GM21576 (cell line): ENCODE measurements at regions not wholly inside any gene's neighbourhood (a gene's known extent, or its start where the extent isn't known, plus 50 kb on each side); places are given as distances from the start of the nearest gene placed in this dataset.
"Not testable (repeated sequence)": the region's sequence is repeated elsewhere in the genome, so short reads cannot be mapped to it uniquely, and the experiment has no call there.

Experiments
- ATAC-seq: cut with Tn5 transposase; IDR thresholded peaks from one replicate; pipeline ENCODE4 v1.9.1; 2021; ENCODE audit warnings: mild to moderate bottlenecking, moderate library complexity; ENCODE audit not compliant: unreplicated experiment

- no peak for ATAC-seq
Observed at GRCh38 chr1:96865731-96866685, 144.4 kb downstream of the PTBP2 start.

DNA sequence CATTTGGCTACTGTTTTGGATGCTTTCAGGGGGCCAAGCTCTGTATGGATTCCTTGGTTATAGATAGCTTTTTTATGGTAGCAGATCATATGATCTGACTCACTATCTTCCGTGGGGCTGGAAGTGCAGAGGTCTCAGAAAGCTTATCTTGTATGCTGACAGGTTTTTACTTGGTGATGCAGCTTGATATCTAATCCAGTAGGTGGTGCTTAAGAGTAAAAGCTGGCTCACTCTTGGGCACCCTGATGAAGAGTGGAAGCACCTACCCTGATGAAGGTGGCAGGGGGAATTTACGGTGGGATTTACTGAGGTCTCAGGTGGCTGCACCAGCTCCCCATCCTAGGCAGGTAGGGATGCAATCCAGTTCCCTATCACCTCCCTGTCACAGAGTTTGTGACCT lies 151.2 kb downstream of the PTBP2 start:
- no peak for ATAC-seq

DNA sequence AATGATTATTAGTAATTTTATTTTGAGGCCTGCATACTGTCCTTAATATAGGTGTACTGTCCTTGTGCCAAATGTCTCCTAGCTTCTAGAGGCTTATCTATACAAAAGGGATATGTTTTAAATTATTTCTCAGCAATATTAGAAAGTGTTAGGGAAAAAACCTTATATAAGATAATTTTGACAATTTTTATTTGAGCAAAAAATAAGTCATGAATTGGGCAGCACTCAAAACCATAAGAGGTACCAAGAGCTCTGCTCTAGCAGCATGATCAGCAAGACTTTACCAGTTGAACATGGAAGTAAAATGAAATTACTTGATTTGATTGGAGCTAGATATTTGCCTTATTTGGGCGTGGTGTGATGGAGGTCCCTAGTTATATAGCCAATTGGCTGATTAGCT lies 157.1 kb downstream of the PTBP2 start:
- ATAC-seq = no peak

DNA sequence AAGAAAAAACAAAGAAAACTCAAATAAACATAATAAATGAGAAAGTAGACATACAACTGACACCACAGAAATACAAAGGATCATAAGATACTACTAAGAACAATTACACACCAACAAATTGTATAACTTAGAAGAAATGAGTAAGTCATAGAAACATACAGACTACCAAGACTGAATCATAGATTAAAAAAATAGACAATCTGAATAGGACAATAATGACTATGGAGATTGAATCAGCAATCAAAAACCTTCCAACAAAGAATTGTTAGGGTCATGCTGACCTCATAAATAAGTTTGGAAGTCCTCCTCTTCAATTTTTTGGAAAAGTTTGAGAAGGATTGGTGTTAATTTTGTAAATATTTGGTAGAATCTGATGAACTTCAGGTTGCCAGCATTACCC lies 159.0 kb downstream of the PTBP2 start:
- ATAC-seq = no peak

- ATAC-seq = no peak
Observed at GRCh38 chr1:96882096-96882495, 160.5 kb downstream of the PTBP2 start.

DNA sequence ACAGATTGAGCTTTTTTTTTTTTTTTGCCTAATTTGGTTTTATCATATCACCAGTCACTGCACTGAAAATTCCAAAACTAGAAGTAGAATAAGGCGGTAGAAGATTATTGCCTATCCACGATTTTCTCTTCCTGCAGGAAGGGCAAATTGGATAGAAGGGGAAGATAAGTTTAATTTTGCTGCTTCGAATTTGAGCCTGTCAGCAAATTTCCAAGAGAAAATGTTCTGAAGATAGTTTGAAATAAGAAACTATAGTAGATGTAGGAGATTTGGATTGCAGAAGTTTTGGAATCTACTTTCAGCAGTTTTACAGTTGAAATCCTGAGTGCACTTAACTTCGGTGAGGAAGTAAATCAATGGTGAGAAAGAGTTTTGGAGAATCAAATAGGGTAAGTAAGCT lies 164.9 kb downstream of the PTBP2 start:
- no peak for ATAC-seq

GRCh38 chr1:96887501-96887900 lies 165.9 kb downstream of the PTBP2 start:
- ATAC-seq = no peak

GRCh38 chr1:96901783-96902363 lies 180.3 kb downstream of the PTBP2 start:
- no peak for ATAC-seq

- no peak for ATAC-seq
Observed at GRCh38 chr1:96912248-96912647, 190.7 kb downstream of the PTBP2 start.

DNA sequence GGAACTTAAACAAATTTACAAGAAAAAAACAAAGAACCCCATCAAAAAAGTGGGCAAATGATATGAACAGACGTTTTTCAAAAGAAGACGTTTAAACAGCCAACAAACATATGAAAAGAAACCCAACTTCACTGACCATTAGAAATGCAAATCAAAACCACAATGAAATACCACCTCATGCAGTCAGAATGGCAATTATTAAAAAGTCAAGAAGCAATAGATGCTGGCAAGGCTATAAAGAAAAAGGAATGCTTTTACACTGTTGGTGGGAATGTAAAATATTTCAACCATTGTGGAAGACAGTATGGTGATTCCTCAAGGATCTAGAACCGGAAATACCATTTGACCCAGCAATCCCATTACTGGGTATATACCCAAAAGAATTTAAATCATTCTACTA lies 194.1 kb downstream of the PTBP2 start:
- ATAC-seq = not testable (repeated sequence)

DNA sequence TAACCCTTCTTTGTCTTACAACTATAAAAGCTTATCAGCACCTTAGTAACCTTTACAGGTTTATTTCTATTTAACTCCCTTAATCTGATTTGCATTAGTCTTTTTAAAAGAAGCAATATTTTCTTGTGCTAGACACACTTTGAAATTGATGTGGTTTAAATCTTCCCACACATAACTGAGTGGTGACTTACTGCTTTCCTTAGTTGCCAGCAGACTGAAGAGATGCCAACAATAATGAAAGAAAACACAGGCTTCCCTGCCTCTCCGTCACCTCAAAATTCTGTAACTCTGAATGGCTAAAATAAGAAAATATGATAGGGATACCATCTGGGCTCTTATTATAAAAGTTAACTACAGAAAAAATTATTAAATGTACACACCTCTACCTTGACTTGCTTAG lies 196.8 kb downstream of the PTBP2 start:
- ATAC-seq = no peak

DNA sequence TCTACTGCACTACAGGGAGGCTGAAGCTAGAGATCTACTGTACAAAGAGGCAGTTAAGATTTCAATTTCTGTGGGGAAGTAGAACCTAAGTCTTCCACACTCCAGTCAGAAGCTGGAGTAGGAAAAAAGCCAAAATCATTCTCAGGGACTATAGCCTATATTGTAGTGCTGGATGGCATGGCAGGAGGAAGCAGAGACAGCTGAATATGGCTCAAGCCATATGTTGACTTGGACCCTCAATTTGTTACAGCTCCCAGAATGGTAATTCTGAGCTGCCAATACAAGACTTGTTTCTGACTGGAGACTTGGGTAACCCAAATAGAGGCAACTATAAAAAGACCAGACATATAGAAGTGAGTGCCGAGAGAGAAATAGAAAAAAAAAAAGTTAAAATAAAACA lies 200.6 kb downstream of the PTBP2 start:
- ATAC-seq = no peak

GRCh38 chr1:96923753-96924152 lies 202.2 kb downstream of the PTBP2 start:
- no peak for ATAC-seq

DNA sequence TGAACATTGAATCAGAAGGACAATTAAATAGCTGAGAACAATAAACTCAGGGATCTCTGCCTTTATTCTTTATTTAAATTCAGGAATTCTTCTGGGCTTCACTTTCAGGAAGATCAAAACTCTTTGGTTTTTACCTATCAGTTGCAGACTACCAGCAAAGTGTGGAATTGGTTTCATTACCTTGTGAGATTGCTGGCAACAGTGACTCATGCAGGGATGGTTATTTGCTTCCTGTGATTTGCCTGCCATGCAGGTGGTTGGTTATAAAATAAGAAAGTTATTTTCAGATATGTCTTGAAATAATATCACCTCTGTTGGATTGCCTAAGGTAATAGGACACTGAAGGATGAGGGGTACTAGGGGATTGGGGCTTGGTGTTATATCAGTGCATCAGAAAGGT lies 204.6 kb downstream of the PTBP2 start:
- no peak for ATAC-seq

DNA sequence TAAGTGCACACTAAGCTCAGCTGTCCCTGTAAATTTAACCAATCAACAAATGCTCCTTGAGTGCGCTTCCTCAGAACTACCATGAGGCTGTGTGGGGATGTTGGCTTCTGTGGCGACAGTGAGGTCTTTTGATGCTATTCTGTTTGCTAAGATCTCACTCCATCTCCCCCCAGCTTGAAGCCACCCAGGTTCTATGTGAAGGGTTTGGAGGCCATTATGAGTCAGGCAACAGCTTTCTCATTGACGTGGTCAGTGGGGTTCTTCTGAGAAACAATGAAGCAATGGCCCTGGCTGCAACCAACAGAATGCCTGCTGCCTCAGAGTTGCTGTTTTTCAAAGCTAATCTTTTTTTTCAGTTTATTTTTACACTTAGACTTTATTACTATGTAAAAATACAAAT lies 205.5 kb downstream of the PTBP2 start:
- ATAC-seq = no peak

DNA sequence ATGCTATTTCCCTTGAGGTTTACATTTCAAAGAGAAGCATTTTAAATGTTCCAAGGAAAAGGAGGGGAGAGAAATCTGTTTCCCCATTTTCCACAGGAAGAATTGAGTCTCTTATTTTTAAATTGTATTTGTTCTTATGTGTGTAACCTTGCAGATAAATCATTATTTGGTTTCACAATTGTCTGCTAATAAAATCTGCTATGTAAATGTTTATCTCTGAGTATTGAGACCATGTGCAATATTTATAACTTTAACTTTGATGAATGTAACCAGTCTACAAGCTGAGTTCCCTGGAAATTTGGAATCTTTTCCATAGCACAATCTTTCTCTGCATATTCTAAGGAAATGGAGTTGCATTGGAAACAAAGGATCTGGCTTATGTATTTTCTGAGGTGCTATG lies 209.6 kb downstream of the PTBP2 start:
- no peak for ATAC-seq

- no peak for ATAC-seq
Observed at GRCh38 chr1:96934282-96934681, 212.7 kb downstream of the PTBP2 start.

DNA sequence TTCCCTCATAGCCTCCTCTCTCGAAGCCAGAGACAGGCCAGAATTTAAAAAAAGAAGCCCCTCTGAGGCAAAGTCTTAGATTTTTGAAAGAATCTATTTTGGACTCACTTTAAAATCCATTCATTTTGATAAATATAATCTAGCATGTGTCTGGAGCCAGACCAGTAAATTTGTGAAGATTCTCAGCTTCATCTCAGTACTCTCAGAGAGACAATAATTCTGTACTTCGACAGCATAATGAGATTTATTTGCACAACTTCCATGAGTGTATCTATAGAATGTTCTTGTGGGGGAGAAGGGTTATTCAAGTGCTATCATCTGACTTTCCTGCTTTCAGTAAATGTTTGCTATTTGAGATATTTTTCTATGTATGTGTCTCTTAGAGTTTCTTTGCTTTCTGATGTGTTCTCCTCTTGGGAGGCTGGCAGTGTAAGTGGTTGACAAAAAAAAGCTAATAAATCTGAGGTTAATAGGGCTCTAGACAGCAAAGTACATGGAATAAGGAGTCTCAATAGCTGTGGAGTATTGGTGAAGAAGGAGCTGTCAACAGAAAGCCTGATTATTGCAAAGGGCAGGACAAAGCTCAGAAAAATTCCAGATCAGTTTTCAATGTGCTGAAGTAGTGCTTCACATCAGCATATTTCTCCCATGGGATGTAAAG lies 223.0 kb downstream of the PTBP2 start:
- no peak for ATAC-seq

DNA sequence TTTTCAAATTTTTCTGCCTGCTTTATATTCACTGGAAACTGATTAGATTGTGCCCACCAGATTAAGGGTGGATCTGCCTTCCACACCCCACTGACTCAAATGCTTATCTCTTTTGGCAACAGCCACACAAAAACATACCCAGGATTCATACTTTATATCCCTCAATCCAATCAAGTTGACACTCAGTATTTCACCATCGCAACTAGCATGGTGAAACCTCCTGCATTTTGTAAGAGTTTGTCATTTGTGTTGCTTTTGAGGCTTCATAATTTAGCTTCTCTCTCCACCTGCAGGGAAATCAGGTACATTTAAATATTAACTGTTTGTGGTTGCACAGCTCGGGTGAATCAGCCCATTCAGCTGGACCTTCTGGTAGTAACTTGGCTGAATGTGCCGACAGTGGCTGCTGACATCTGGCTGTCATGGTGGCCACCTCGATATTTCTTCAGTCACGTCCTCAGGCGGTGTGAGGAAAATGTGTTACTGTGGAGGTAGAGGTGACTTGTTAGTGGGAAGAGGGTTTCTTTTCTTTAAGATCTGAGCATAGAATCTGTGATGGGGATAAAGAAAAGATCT lies 224.0 kb downstream of the PTBP2 start:
- ATAC-seq = no peak

DNA sequence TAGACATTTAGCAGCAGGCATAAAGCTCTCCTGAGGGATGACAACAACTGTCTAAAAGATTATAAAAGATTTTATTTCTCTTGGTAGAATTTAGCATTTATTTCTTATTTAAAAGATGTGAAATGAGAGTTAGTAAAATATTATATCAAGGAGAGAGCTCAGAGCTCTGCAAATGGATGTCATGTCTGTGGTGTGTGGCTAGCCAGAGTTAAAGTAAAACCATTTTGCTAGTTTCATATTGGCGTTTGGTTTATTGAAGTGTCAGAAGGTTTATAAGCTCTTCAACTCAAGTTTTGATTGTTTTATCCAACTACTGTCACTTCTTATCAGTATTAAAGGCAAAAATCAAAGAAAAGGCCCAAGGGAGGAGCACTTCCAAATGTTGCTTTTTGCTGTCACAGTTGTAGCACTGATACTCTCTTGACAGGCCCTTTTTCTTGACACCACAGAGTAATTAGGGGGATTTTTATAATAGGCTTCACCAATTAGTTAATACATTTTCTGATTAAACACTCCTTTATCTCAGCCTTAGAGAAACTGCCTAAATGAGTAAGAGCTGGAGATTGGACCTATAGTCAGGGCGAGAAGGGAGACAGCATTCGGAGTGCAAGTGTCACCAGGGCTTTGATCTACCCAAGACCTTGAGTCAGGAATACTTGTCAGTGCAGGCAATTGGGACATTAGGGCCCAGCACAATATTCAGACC lies 233.9 kb downstream of the PTBP2 start:
- no peak for ATAC-seq

- ATAC-seq = no peak
Observed at GRCh38 chr1:96962216-96962615, 240.6 kb downstream of the PTBP2 start.
